ENCODE measurements at regions not wholly inside any gene's neighbourhood (a gene's known extent, or its start where the extent isn't known, plus 50 kb on each side); places are given as distances from the start of the nearest gene placed in this dataset.

DNA sequence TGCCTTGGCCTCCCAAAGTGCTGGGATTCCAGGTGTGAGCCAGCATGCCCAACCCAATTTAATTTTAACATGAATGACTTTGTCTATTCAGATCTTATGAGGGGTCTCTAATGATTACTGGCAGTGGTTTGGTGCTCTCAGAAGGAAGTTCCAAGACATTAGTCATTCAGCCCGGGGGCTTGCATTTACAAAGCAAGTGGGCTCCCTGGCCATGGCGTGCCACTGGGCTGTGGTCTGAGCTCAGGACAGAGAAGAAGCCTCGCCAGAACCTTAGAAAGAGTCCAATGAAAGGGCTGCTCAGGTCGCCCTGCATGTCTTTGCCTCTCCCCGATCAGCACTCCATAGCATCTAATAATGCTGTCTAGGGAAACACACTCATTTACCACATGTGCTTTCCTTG, 182.6 kb upstream of the CHAC2 start:
- H3K27ac ChIP-seq (ENCODE audit: control insufficient read depth, insufficient read depth): no peak overlapping the region
- no peak for ATAC-seq
- POLR2A ChIA-PET: no interaction called here
- SMC1A ChIA-PET (ENCODE audit: uncharacterized antibody, unreplicated experiment): interaction anchor here (1.2 kb wide), 1 partner anchor 13 kb away, joined by 5 read pairs; no protein-coding TSS in a partner anchor
- no peaks in the 10 kb centered on the region for H3K9me3 ChIP-seq (replicated peaks; ENCODE audit: control insufficient read depth, insufficient read depth, low read length)
- in situ Hi-C loops (cut with MboI): no loop called here
- BruUV-seq (replicated peaks): no TSS peak
- H3K36me3 ChIP-seq (ENCODE audit: control insufficient read depth in 2 of 2, insufficient read depth in 2 of 2, low read length in 1 of 2): no peaks in the 10 kb centered on the region
- H3K4me2 ChIP-seq (ENCODE audit: control insufficient read depth, insufficient read depth): no peak overlapping the region
- WGBS (ENCODE audit: insufficient coverage, insufficient replicate concordance, low lambda C conversion rate, missing lambda C conversion rate): 35% methylated on average over 5 of the region's 5 CpGs
- H3K27me3 ChIP-seq (replicated peaks in 1 of 2; ENCODE audit: control insufficient read depth in 2 of 2, insufficient read depth in 2 of 2, low read length in 1 of 2): no peaks in the 10 kb centered on the region
- H3K4me1 ChIP-seq (ENCODE audit: control insufficient read depth, insufficient read depth, low read length): no peaks in the 10 kb centered on the region
- no peak for TF ChIP-seq KLF5 (IDR thresholded peaks at IDR 0.05; ENCODE audit: partially characterized antibody)
- TF ChIP-seq, protein P1, sequence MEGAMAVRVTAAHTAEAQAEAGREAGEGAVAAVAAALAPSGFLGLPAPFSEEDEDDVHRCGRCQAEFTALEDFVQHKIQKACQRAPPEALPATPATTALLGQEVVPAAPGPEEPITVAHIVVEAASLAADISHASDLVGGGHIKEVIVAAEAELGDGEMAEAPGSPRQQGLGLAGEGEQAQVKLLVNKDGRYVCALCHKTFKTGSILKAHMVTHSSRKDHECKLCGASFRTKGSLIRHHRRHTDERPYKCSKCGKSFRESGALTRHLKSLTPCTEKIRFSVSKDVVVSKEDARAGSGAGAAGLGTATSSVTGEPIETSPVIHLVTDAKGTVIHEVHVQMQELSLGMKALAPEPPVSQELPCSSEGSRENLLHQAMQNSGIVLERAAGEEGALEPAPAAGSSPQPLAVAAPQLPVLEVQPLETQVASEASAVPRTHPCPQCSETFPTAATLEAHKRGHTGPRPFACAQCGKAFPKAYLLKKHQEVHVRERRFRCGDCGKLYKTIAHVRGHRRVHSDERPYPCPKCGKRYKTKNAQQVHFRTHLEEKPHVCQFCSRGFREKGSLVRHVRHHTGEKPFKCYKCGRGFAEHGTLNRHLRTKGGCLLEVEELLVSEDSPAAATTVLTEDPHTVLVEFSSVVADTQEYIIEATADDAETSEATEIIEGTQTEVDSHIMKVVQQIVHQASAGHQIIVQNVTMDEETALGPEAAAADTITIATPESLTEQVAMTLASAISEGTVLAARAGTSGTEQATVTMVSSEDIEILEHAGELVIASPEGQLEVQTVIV (IDR thresholded peaks at IDR 0.05; ENCODE audit: borderline replicate concordance, partially characterized antibody): no peak
- TF ChIP-seq NR2C1 (IDR thresholded peaks at IDR 0.05): no peak
- TF ChIP-seq TARDBP (IDR thresholded peaks at IDR 0.05; ENCODE audit: borderline replicate concordance): no peak
- no peak for TF ChIP-seq CHD1 (IDR thresholded peaks at IDR 0.05; ENCODE audit: low read depth, low read length)
- DNase-seq (ENCODE audit: low read depth, low spot score): no peak
- RAD21 ChIA-PET (ENCODE audit: unreplicated experiment): no interaction called here
- H3K4me3 ChIP-seq: no peak overlapping the region
- H3K79me2 ChIP-seq (ENCODE audit: control insufficient read depth, insufficient read depth, low read length): no peaks in the 10 kb centered on the region
- H4K20me1 ChIP-seq (ENCODE audit: control insufficient read depth, insufficient read depth): no peaks in the 10 kb centered on the region
- no peak overlapping the region for H3K9ac ChIP-seq (ENCODE audit: control insufficient read depth, insufficient read depth, low read length)
- intact Hi-C loops (cut with micrococcal nuclease; ENCODE audit: unreplicated experiment): no loop called here
- FAIRE-seq: no peak
- no peak overlapping the region for H2AFZ ChIP-seq (ENCODE audit: control insufficient read depth, low read depth, low read length)
- CTCF ChIA-PET: no interaction called here

DNA sequence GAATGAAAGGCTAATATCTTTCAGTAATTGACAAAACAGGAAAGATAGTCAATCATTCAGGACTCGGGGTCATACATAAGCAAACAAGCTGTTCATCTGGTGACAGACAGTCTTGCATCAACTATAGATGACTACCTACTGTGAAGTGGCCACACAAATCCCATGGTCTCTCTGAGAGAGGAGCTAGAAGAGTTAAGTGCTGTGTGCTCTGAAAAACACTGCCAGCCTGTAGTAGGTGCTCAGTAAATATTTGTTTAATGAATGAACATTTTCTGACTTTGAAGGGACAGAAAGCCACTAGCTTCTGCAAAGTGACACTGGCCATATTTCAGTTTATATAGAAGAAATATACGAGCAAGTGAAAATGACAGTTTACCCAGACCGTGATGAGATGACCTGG, 184.0 kb upstream of the CHAC2 start:
- TF ChIP-seq NRF1 (conservative IDR thresholded peaks at IDR 0.05; ENCODE audit: low read depth, low read length) (no peak), ZNF207 (IDR thresholded peaks at IDR 0.05; ENCODE audit: borderline replicate concordance) (no peak), ATF7 (IDR thresholded peaks at IDR 0.05; ENCODE audit: low read depth) (no peak), FOS (IDR thresholded peaks at IDR 0.05; ENCODE audit: borderline replicate concordance, extremely low read depth, insufficient read length) (no peak), ESRRA (IDR thresholded peaks at IDR 0.05; ENCODE audit: low read length) (no peak), ZNF384 (IDR thresholded peaks at IDR 0.05; ENCODE audit: borderline replicate concordance, low read depth, low read length) (no peak), NFYA (IDR thresholded peaks at IDR 0.05; ENCODE audit: borderline replicate concordance, low read depth, low read length) (no peak), DPF2 (IDR thresholded peaks at IDR 0.05) (no peak), ZZZ3 (IDR thresholded peaks at IDR 0.05; ENCODE audit: control insufficient read depth, insufficient read length, low read depth) (no peak)
- 48% methylated on average over 3 of the region's 3 CpGs for WGBS (ENCODE audit: insufficient coverage, insufficient replicate concordance, low lambda C conversion rate, missing lambda C conversion rate)
- H3K9me3 ChIP-seq (replicated peaks; ENCODE audit: control insufficient read depth, insufficient read depth, low read length): no peaks in the 10 kb centered on the region
- ChIA-PET SMC1A (ENCODE audit: uncharacterized antibody, unreplicated experiment) (interaction anchor here (1.2 kb wide), 1 partner anchor 14 kb away, joined by 5 read pairs; no protein-coding TSS in a partner anchor), RAD21 (ENCODE audit: unreplicated experiment) (no interaction called here), CTCF (no interaction called here), POLR2A (no interaction called here)
- no peak overlapping the region for H2AFZ ChIP-seq (ENCODE audit: control insufficient read depth, low read depth, low read length)
- no peaks in the 10 kb centered on the region for H3K27me3 ChIP-seq (replicated peaks in 1 of 2; ENCODE audit: control insufficient read depth in 2 of 2, insufficient read depth in 2 of 2, low read length in 1 of 2)
- DNase-seq (ENCODE audit: low read depth, low spot score): no peak
- ATAC-seq: no peak
- intact Hi-C loops (cut with micrococcal nuclease; ENCODE audit: unreplicated experiment) (no loop called here), in situ Hi-C loops (cut with MboI) (no loop called here)
- no peaks in the 10 kb centered on the region for H4K20me1 ChIP-seq (ENCODE audit: control insufficient read depth, insufficient read depth)
- no peak overlapping the region for H3K4me3 ChIP-seq
- no peaks in the 10 kb centered on the region for H3K79me2 ChIP-seq (ENCODE audit: control insufficient read depth, insufficient read depth, low read length)
- no peak overlapping the region for H3K9ac ChIP-seq (ENCODE audit: control insufficient read depth, insufficient read depth, low read length)
- no peaks in the 10 kb centered on the region for H3K4me1 ChIP-seq (ENCODE audit: control insufficient read depth, insufficient read depth, low read length)
- no TSS peak for BruUV-seq (replicated peaks)
- H3K4me2 ChIP-seq (ENCODE audit: control insufficient read depth, insufficient read depth): no peak overlapping the region
- FAIRE-seq: no peak
- no peak overlapping the region for H3K27ac ChIP-seq (ENCODE audit: control insufficient read depth, insufficient read depth)
- H3K36me3 ChIP-seq (ENCODE audit: control insufficient read depth in 2 of 2, insufficient read depth in 2 of 2, low read length in 1 of 2): no peaks in the 10 kb centered on the region
